Mesenchymal stem cell (in vitro differentiated cells and primary cell): ENCODE measurements at regions not wholly inside any gene's neighbourhood (a gene's known extent, or its start where the extent isn't known, plus 50 kb on each side); places are given as distances from the start of the nearest gene placed in this dataset.

Experiments
- DNase-seq: peaks from one replicate; pipeline ENCODE4 v3.0.0-alpha.2; 2013
- H2AFZ ChIP-seq: one replicate; pipeline ENCODE4 v1.6.1; 2013; ENCODE audit warnings: low read depth, mild to moderate bottlenecking, control low read depth, inconsistent platforms, low read length, moderate library complexity
- H2AK5ac ChIP-seq: 2 replicates; pipeline ENCODE4 v1.6.1; 2013; ENCODE audit warnings: low read length, moderate library complexity, mild to moderate bottlenecking, inconsistent platforms; ENCODE audit not compliant: severe bottlenecking
- H2BK120ac ChIP-seq: one replicate; pipeline ENCODE4 v1.6.1; 2013; ENCODE audit warnings: low read depth, mild to moderate bottlenecking, inconsistent platforms, low read length, moderate library complexity
- H2BK12ac ChIP-seq, 2 experiments: one replicate each; pipeline ENCODE4 v1.6.1; 2013; ENCODE audit warnings: inconsistent platforms in 2 of 2, low read length in 2 of 2, mild to moderate bottlenecking in 2 of 2, moderate library complexity in 2 of 2, control low read depth in 1 of 2
- H2BK15ac ChIP-seq: one replicate; pipeline ENCODE4 v1.6.1; 2013; ENCODE audit warnings: mild to moderate bottlenecking, low read depth, inconsistent platforms; ENCODE audit not compliant: poor library complexity, severe bottlenecking
- H2BK5ac ChIP-seq: 2 replicates; pipeline ENCODE4 v1.6.1; 2013; ENCODE audit warnings: low read depth, mild to moderate bottlenecking, low read length, control low read depth, inconsistent platforms; ENCODE audit not compliant: poor library complexity, severe bottlenecking
- H3K14ac ChIP-seq, 2 experiments: one replicate each; pipeline ENCODE4 v1.6.1; 2013; ENCODE audit warnings: inconsistent platforms in 2 of 2, low read length in 2 of 2, control low read depth in 1 of 2, mild to moderate bottlenecking in 1 of 2, moderate library complexity in 1 of 2
- H3K18ac ChIP-seq, 2 experiments: one replicate each; pipeline ENCODE4 v1.6.1; 2013; ENCODE audit warnings: inconsistent platforms in 2 of 2, low read length in 2 of 2, control low read depth in 1 of 2, low read depth in 1 of 2, mild to moderate bottlenecking in 1 of 2
- H3K23ac ChIP-seq, 2 experiments: one replicate each; pipeline ENCODE4 v1.6.1; 2013; ENCODE audit warnings: inconsistent platforms in 2 of 2, low read length in 2 of 2, mild to moderate bottlenecking in 2 of 2, moderate library complexity in 2 of 2, control low read depth in 1 of 2
- H3K27ac ChIP-seq: 2 replicates; pipeline ENCODE4 v1.5.1; 2013; ENCODE audit warnings: mild to moderate bottlenecking, moderate library complexity, low read length, control low read depth, inconsistent platforms; ENCODE audit not compliant: poor library complexity, severe bottlenecking
- H3K27me3 ChIP-seq, 2 experiments: 2 replicates each; pipeline versions ENCODE4 v1.6.1 to v1.7.0; 2013; ENCODE audit warnings: low read length in 2 of 2, mild to moderate bottlenecking in 2 of 2, moderate library complexity in 2 of 2, control low read depth in 1 of 2, inconsistent platforms in 1 of 2; ENCODE audit not compliant: control insufficient read depth in 1 of 2, insufficient read depth in 1 of 2
- H3K36me3 ChIP-seq, 2 experiments: 2 replicates each; pipeline versions ENCODE4 v1.6.1 to v1.7.0; 2013; ENCODE audit warnings: low read length in 2 of 2, control low read depth in 1 of 2, inconsistent platforms in 1 of 2, low read depth in 1 of 2, mild to moderate bottlenecking in 1 of 2; ENCODE audit not compliant: insufficient read depth in 2 of 2, control insufficient read depth in 1 of 2
- H3K4ac ChIP-seq, 2 experiments: one replicate each; pipeline ENCODE4 v1.6.1; 2013; ENCODE audit warnings: inconsistent platforms in 2 of 2, low read length in 2 of 2, mild to moderate bottlenecking in 2 of 2, moderate library complexity in 2 of 2, control low read depth in 1 of 2, low read depth in 1 of 2
- H3K4me1 ChIP-seq: 2 replicates; pipeline ENCODE4 v1.6.1; 2013; ENCODE audit warnings: low read depth, low read length, control low read depth; ENCODE audit not compliant: control insufficient read depth, insufficient read depth
- H3K4me2 ChIP-seq: 2 replicates; pipeline ENCODE4 v1.6.1; 2013; ENCODE audit warnings: low read length, mild to moderate bottlenecking, inconsistent platforms; ENCODE audit not compliant: poor library complexity, severe bottlenecking
- H3K4me3 ChIP-seq, 2 experiments: 2 replicates each; pipeline versions ENCODE4 v1.5.1 to v1.7.0; 2013; ENCODE audit warnings: low read length in 2 of 2, mild to moderate bottlenecking in 2 of 2, control low read depth in 1 of 2, low read depth in 1 of 2; ENCODE audit not compliant: insufficient read depth in 1 of 2
- H3K79me1 ChIP-seq: replicated peaks from 2 replicates; pipeline ENCODE4 v1.6.1; 2013; ENCODE audit warnings: mild to moderate bottlenecking, control low read depth, low read length, inconsistent platforms; ENCODE audit not compliant: poor library complexity, severe bottlenecking
- H3K9ac ChIP-seq: 2 replicates; pipeline ENCODE4 v1.7.0; 2013; ENCODE audit warnings: mild to moderate bottlenecking, low read length, moderate library complexity
- H3K9me3 ChIP-seq: 2 replicates; pipeline ENCODE4 v1.7.0; 2013; ENCODE audit warnings: mild to moderate bottlenecking, low read length; ENCODE audit not compliant: control insufficient read depth
- H4K8ac ChIP-seq: one replicate; pipeline ENCODE4 v1.6.1; 2013; ENCODE audit warnings: inconsistent platforms, mild to moderate bottlenecking, low read length, moderate library complexity
- H4K91ac ChIP-seq: one replicate; pipeline ENCODE4 v1.6.1; 2013; ENCODE audit warnings: mild to moderate bottlenecking, low read length, inconsistent platforms
- WGBS: methylation state at CpG from one replicate; pipeline ENCODE4 v1.1.7; 2013; ENCODE audit warnings: mixed read lengths; 5-methylcytosine and 5-hydroxymethylcytosine counted together

GRCh38 chr18:75524181-75524580 lies 96.7 kb upstream of the SMIM21 start:
- Histone ChIP-seq H3K23ac (no peak overlapping the region), H3K9ac (no peak overlapping the region), H2BK120ac (no peak overlapping the region), H3K14ac (no peak overlapping the region), H2AK5ac (no peak overlapping the region), H3K9me3 (no peaks in the 10 kb centered on the region), H3K79me1 (no peaks in the 10 kb centered on the region), H3K27ac (no peak overlapping the region), H3K36me3 (no peaks in the 10 kb centered on the region), H2BK12ac (no peak overlapping the region), H2BK5ac (no peak overlapping the region), H3K18ac (no peak overlapping the region), H3K4me3 (no peak overlapping the region), H3K4me2 (no peak overlapping the region), H3K27me3 (peaks cover 0 to 15% of the 10 kb centered on the region in 2 experiments), H4K91ac (no peak overlapping the region), H3K4ac (no peak overlapping the region), H2BK15ac (no peak overlapping the region), H3K4me1 (no peaks in the 10 kb centered on the region), H2AFZ (no peak overlapping the region), H4K8ac (no peak overlapping the region)
- no peak for DNase-seq
- 83% methylated on average over 8 of the region's 8 CpGs for WGBS

DNA sequence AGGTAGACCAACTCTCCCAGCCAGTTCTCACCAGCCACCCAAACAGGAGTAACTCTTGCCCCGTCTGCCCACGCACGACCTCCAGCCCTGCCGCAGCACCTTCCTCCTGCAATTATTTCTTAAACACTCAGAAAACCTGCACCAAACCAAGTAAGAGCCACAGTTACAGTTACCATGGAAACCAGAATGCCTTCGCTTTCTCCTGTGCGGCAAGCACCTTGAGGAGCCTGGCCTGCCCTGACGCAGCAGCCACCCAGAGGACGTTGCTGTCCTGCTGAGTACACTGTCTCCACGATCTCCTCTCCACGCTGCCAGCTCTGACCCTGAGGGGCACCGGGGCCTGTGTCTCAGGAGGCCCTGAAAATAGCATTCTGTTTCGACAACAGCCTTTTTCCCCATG lies 94.3 kb upstream of the SMIM21 start:
- H3K36me3 ChIP-seq: no peaks in the 10 kb centered on the region
- 84% methylated on average over 12 of the region's 12 CpGs for WGBS
- no peak overlapping the region for H2BK120ac ChIP-seq
- H3K14ac ChIP-seq: no peak overlapping the region
- H2AK5ac ChIP-seq: no peak overlapping the region
- DNase-seq: no peak
- H3K79me1 ChIP-seq: no peaks in the 10 kb centered on the region
- H2AFZ ChIP-seq: no peak overlapping the region
- H3K4ac ChIP-seq: no peak overlapping the region
- H2BK12ac ChIP-seq: no peak overlapping the region
- H4K8ac ChIP-seq: no peak overlapping the region
- no peak overlapping the region for H3K23ac ChIP-seq
- H3K4me3 ChIP-seq: no peak overlapping the region
- H3K27ac ChIP-seq: no peak overlapping the region
- H3K9ac ChIP-seq: no peak overlapping the region
- no peaks in the 10 kb centered on the region for H3K9me3 ChIP-seq
- no peak overlapping the region for H3K4me2 ChIP-seq
- H3K18ac ChIP-seq: no peak overlapping the region
- H4K91ac ChIP-seq: no peak overlapping the region
- H2BK5ac ChIP-seq: no peak overlapping the region
- H3K27me3 ChIP-seq: peaks cover 0 to 9% of the 10 kb centered on the region in 2 experiments
- H3K4me1 ChIP-seq: no peaks in the 10 kb centered on the region
- no peak overlapping the region for H2BK15ac ChIP-seq

GRCh38 chr18:75518007-75518406 lies 90.5 kb upstream of the SMIM21 start:
- no peak overlapping the region for H2BK15ac ChIP-seq
- no peak overlapping the region for H2BK120ac ChIP-seq
- H3K14ac ChIP-seq: no peak overlapping the region
- H4K91ac ChIP-seq: peak overlapping the region; percentile 27
- no peak overlapping the region for H2BK12ac ChIP-seq
- DNase-seq: no peak
- no peak overlapping the region for H2BK5ac ChIP-seq
- H3K4me1 ChIP-seq: peaks cover 1% of the 10 kb centered on the region
- H3K36me3 ChIP-seq: no peaks in the 10 kb centered on the region
- no peak overlapping the region for H3K23ac ChIP-seq
- 94% methylated on average over 3 of the region's 3 CpGs for WGBS
- no peak overlapping the region for H2AFZ ChIP-seq
- H3K4me2 ChIP-seq: no peak overlapping the region
- H3K79me1 ChIP-seq: no peaks in the 10 kb centered on the region
- H3K27ac ChIP-seq: no peak overlapping the region
- H3K9ac ChIP-seq: no peak overlapping the region
- no peak overlapping the region for H2AK5ac ChIP-seq
- H3K27me3 ChIP-seq: no peaks in the 10 kb centered on the region
- H3K4me3 ChIP-seq: no peak overlapping the region
- no peak overlapping the region for H4K8ac ChIP-seq
- H3K9me3 ChIP-seq: peaks cover 21% of the 10 kb centered on the region
- no peak overlapping the region for H3K18ac ChIP-seq
- H3K4ac ChIP-seq: no peak overlapping the region

- Histone ChIP-seq H3K4me1 (peaks cover 1% of the 10 kb centered on the region), H4K8ac (no peak overlapping the region), H2AFZ (no peak overlapping the region), H3K36me3 (no peaks in the 10 kb centered on the region), H3K23ac (no peak overlapping the region), H2BK15ac (no peak overlapping the region), H4K91ac (no peak overlapping the region), H3K27ac (no peak overlapping the region), H3K4me3 (no peak overlapping the region), H3K9ac (no peak overlapping the region), H3K18ac (no peak overlapping the region), H3K27me3 (no peaks in the 10 kb centered on the region), H3K4me2 (no peak overlapping the region), H2BK12ac (no peak overlapping the region), H3K4ac (no peak overlapping the region), H3K9me3 (peaks cover 27% of the 10 kb centered on the region), H2AK5ac (no peak overlapping the region), H2BK5ac (no peak overlapping the region), H2BK120ac (no peak overlapping the region), H3K14ac (peak overlapping the region in 1 of 2 experiments; percentile 28), H3K79me1 (no peaks in the 10 kb centered on the region)
- no peak for DNase-seq
- 91% methylated on average over 3 of the region's 3 CpGs for WGBS
These were observed 89.8 kb upstream of the SMIM21 start for GRCh38 chr18:75517286-75517685.
